SK-N-SH (cell line): ENCODE measurements at regions not wholly inside any gene's neighbourhood (a gene's known extent, or its start where the extent isn't known, plus 50 kb on each side); places are given as distances from the start of the nearest gene placed in this dataset.

Experiments used
- EP300 ChIP-seq, 2 experiments: IDR thresholded peaks; 2 replicates each; pipeline versions ENCODE4 v1.4.0 to v1.6.1; 2012; ENCODE audit warnings: borderline replicate concordance in 1 of 2, low read depth in 1 of 2, low read length in 1 of 2
- EZH2phosphoT487 ChIP-seq: fragments of 200-600 bp; sonication (generic); IDR thresholded peaks from 2 replicates; pipeline ENCODE4 v1.6.1; 2017; ENCODE audit warnings: low read depth, mixed run types, mild to moderate bottlenecking, antibody characterized with exemption, moderate library complexity, borderline replicate concordance
- NRF1 ChIP-seq: IDR thresholded peaks from 2 replicates; pipeline ENCODE4 v1.6.1; 2012; ENCODE audit warnings: low read depth, mild to moderate bottlenecking, low read length
- POLR2AphosphoS5 ChIP-seq: IDR thresholded peaks from 2 replicates; pipeline ENCODE4 v1.6.1; 2012; ENCODE audit warnings: low read depth, low read length
- RCOR1 ChIP-seq: fragments of 150-350 bp; IDR thresholded peaks from 2 replicates; pipeline ENCODE4 v1.6.1; 2017; ENCODE audit warnings: antibody characterized with exemption, low read length
- RFX5 ChIP-seq: IDR thresholded peaks from 2 replicates; pipeline ENCODE4 v1.6.1; 2012; ENCODE audit warnings: mild to moderate bottlenecking, improper control_type of control experiment, low read length
- SIN3A ChIP-seq: IDR thresholded peaks from 2 replicates; pipeline ENCODE4 v1.6.1; 2012; ENCODE audit warnings: low read depth, mild to moderate bottlenecking, low read length, moderate library complexity, borderline replicate concordance
- TAF1 ChIP-seq: IDR thresholded peaks from 2 replicates; pipeline ENCODE4 v1.6.1; 2012; ENCODE audit warnings: low read depth, mild to moderate bottlenecking, low read length, moderate library complexity, borderline replicate concordance
- YY1 ChIP-seq: IDR thresholded peaks from 2 replicates; pipeline ENCODE4 v1.4.0; 2012; ENCODE audit warnings: low read depth, mild to moderate bottlenecking
- TF ChIP-seq, protein P1 (sequence below): fragments of 200-600 bp; sonication (generic); IDR thresholded peaks from 2 replicates; pipeline ENCODE4 v1.6.1; 2017; ENCODE audit warnings: antibody characterized with exemption, mild to moderate bottlenecking, moderate library complexity
- TF ChIP-seq, protein P2 (sequence below): fragments of 150-350 bp; IDR thresholded peaks from 2 replicates; pipeline ENCODE4 v1.6.1; 2017; ENCODE audit warnings: antibody characterized with exemption, low read length, low read depth, borderline replicate concordance
- TF ChIP-seq, protein P3 (sequence below): IDR thresholded peaks from 2 replicates; pipeline ENCODE4; 2012
- TF ChIP-seq, protein P4 (sequence below): IDR thresholded peaks from 2 replicates; pipeline ENCODE4 v1.6.1; 2012; ENCODE audit warnings: mild to moderate bottlenecking, low read depth, low read length, moderate library complexity

DNA sequence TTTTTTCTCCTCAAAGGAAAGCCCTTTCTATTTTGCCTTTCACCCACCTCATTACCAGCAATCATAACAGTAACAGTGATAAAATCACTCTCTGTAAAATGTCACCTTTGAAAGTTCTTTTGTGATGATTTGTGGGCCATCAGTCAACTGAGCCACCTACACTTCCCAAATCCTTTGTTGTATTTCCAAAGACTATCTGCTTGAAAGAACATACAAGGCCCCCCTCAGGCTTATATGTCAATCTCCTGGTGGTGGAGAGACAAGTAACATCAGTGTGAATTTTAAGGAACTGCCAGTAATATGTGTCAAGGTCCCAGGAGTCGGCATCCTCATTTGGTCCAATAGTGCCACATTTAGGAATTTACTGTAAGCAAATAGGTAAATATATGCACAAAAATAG, 161.1 kb upstream of the EOMES start:
- no peak for TF ChIP-seq RFX5
- TF ChIP-seq, protein P1, sequence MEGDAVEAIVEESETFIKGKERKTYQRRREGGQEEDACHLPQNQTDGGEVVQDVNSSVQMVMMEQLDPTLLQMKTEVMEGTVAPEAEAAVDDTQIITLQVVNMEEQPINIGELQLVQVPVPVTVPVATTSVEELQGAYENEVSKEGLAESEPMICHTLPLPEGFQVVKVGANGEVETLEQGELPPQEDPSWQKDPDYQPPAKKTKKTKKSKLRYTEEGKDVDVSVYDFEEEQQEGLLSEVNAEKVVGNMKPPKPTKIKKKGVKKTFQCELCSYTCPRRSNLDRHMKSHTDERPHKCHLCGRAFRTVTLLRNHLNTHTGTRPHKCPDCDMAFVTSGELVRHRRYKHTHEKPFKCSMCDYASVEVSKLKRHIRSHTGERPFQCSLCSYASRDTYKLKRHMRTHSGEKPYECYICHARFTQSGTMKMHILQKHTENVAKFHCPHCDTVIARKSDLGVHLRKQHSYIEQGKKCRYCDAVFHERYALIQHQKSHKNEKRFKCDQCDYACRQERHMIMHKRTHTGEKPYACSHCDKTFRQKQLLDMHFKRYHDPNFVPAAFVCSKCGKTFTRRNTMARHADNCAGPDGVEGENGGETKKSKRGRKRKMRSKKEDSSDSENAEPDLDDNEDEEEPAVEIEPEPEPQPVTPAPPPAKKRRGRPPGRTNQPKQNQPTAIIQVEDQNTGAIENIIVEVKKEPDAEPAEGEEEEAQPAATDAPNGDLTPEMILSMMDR = no peak
- TF ChIP-seq NRF1 = no peak
- TF ChIP-seq, protein P2, sequence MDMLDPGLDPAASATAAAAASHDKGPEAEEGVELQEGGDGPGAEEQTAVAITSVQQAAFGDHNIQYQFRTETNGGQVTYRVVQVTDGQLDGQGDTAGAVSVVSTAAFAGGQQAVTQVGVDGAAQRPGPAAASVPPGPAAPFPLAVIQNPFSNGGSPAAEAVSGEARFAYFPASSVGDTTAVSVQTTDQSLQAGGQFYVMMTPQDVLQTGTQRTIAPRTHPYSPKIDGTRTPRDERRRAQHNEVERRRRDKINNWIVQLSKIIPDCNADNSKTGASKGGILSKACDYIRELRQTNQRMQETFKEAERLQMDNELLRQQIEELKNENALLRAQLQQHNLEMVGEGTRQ = no peak
- no peak for TF ChIP-seq EP300 (IDR thresholded peaks at IDR 0.05; ENCODE audit: borderline replicate concordance in 1 of 2, low read depth in 1 of 2, low read length in 1 of 2)
- no peak for TF ChIP-seq YY1
- TF ChIP-seq, protein P3, sequence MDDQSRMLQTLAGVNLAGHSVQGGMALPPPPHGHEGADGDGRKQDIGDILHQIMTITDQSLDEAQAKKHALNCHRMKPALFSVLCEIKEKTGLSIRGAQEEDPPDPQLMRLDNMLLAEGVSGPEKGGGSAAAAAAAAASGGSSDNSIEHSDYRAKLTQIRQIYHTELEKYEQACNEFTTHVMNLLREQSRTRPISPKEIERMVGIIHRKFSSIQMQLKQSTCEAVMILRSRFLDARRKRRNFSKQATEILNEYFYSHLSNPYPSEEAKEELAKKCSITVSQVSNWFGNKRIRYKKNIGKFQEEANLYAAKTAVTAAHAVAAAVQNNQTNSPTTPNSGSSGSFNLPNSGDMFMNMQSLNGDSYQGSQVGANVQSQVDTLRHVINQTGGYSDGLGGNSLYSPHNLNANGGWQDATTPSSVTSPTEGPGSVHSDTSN = no peak
- TF ChIP-seq, protein P4, sequence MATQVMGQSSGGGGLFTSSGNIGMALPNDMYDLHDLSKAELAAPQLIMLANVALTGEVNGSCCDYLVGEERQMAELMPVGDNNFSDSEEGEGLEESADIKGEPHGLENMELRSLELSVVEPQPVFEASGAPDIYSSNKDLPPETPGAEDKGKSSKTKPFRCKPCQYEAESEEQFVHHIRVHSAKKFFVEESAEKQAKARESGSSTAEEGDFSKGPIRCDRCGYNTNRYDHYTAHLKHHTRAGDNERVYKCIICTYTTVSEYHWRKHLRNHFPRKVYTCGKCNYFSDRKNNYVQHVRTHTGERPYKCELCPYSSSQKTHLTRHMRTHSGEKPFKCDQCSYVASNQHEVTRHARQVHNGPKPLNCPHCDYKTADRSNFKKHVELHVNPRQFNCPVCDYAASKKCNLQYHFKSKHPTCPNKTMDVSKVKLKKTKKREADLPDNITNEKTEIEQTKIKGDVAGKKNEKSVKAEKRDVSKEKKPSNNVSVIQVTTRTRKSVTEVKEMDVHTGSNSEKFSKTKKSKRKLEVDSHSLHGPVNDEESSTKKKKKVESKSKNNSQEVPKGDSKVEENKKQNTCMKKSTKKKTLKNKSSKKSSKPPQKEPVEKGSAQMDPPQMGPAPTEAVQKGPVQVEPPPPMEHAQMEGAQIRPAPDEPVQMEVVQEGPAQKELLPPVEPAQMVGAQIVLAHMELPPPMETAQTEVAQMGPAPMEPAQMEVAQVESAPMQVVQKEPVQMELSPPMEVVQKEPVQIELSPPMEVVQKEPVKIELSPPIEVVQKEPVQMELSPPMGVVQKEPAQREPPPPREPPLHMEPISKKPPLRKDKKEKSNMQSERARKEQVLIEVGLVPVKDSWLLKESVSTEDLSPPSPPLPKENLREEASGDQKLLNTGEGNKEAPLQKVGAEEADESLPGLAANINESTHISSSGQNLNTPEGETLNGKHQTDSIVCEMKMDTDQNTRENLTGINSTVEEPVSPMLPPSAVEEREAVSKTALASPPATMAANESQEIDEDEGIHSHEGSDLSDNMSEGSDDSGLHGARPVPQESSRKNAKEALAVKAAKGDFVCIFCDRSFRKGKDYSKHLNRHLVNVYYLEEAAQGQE = no peak
- no peak for TF ChIP-seq POLR2AphosphoS5
- no peak for TF ChIP-seq SIN3A
- no peak for TF ChIP-seq RCOR1
- no peak for TF ChIP-seq TAF1
- no peak for TF ChIP-seq EZH2phosphoT487
